ENCODE measurements at regions not wholly inside any gene's neighbourhood (a gene's known extent, or its start where the extent isn't known, plus 50 kb on each side); places are given as distances from the start of the nearest gene placed in this dataset.

- no peaks in the 10 kb centered on the region for H4K20me1 ChIP-seq (ENCODE audit: insufficient read depth, low read length)
- H3K4me1 ChIP-seq (ENCODE audit: low read length): no peaks in the 10 kb centered on the region
- no peak overlapping the region for H3K4me2 ChIP-seq (ENCODE audit: low read depth, low read length)
- no peak overlapping the region for H3K27ac ChIP-seq (ENCODE audit: low read length)
- no peak for DNase-seq
- no peaks in the 10 kb centered on the region for H3K9me2 ChIP-seq (replicated peaks; ENCODE audit: insufficient read depth, low read length)
- no peak overlapping the region for H3K4me3 ChIP-seq (ENCODE audit: low read length)
- TF ChIP-seq EZH2 (optimal IDR thresholded peaks at IDR 0.05; ENCODE audit: low read depth, low read length) (no peak), CTCF (IDR thresholded peaks at IDR 0.05; ENCODE audit: low read length) (no peak), EZH2phosphoT487 (IDR thresholded peaks at IDR 0.05; ENCODE audit: low read length) (no peak)
- no peak overlapping the region for H3K9ac ChIP-seq (ENCODE audit: low read length)
- H3K9me3 ChIP-seq (replicated peaks; ENCODE audit: insufficient read depth, low read length): no peaks in the 10 kb centered on the region
- no peaks in the 10 kb centered on the region for H3K36me3 ChIP-seq (replicated peaks; ENCODE audit: insufficient read depth, low read length)
- no peaks in the 10 kb centered on the region for H3F3A ChIP-seq (ENCODE audit: insufficient read depth, low read length)
- no peaks in the 10 kb centered on the region for H3K27me3 ChIP-seq (replicated peaks; ENCODE audit: insufficient read depth, low read length)
- no peak overlapping the region for H2AFZ ChIP-seq (ENCODE audit: low read length)
- no peaks in the 10 kb centered on the region for H3K79me2 ChIP-seq (ENCODE audit: low read length)
Measured at GRCh38 chr1:81335876-81336275, 464.9 kb upstream of the ADGRL2 start.

DNA sequence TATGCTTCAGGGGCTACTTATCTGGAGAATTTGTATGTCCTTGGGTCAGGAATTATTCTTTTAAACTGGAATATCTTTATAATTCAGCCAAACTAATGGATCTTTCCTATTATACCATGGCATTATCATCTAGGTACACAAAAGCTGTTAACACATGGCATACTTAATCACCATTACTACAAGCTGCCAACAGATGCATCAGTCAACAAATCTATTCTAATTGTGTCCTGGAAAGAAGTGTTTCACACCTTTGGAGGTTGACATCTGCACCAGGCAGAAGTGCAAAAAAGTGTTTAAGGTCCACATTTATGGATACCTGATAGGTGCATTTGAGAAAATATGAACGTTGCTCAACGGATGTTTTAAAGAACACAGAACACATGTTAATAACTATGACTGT lies 470.2 kb upstream of the ADGRL2 start:
- Histone ChIP-seq H2AFZ (ENCODE audit: low read length) (no peak overlapping the region), H3K9me3 (replicated peaks; ENCODE audit: insufficient read depth, low read length) (no peaks in the 10 kb centered on the region), H3K36me3 (replicated peaks; ENCODE audit: insufficient read depth, low read length) (no peaks in the 10 kb centered on the region), H3K27ac (ENCODE audit: low read length) (no peak overlapping the region), H3K4me3 (ENCODE audit: low read length) (no peak overlapping the region), H3K9ac (ENCODE audit: low read length) (no peak overlapping the region), H3K79me2 (ENCODE audit: low read length) (no peaks in the 10 kb centered on the region), H3F3A (ENCODE audit: insufficient read depth, low read length) (no peaks in the 10 kb centered on the region), H3K4me1 (ENCODE audit: low read length) (no peaks in the 10 kb centered on the region), H4K20me1 (ENCODE audit: insufficient read depth, low read length) (no peaks in the 10 kb centered on the region), H3K9me2 (replicated peaks; ENCODE audit: insufficient read depth, low read length) (no peaks in the 10 kb centered on the region), H3K27me3 (replicated peaks; ENCODE audit: insufficient read depth, low read length) (no peaks in the 10 kb centered on the region), H3K4me2 (ENCODE audit: low read depth, low read length) (no peak overlapping the region)
- no peak for TF ChIP-seq EZH2phosphoT487 (IDR thresholded peaks at IDR 0.05; ENCODE audit: low read length)
- no peak for TF ChIP-seq EZH2 (optimal IDR thresholded peaks at IDR 0.05; ENCODE audit: low read depth, low read length)
- no peak for TF ChIP-seq CTCF (IDR thresholded peaks at IDR 0.05; ENCODE audit: low read length)
- DNase-seq: no peak

GRCh38 chr1:81330111-81330510 lies 470.6 kb upstream of the ADGRL2 start:
- H3K4me3 ChIP-seq (ENCODE audit: low read length): no peak overlapping the region
- no peak for DNase-seq

DNA sequence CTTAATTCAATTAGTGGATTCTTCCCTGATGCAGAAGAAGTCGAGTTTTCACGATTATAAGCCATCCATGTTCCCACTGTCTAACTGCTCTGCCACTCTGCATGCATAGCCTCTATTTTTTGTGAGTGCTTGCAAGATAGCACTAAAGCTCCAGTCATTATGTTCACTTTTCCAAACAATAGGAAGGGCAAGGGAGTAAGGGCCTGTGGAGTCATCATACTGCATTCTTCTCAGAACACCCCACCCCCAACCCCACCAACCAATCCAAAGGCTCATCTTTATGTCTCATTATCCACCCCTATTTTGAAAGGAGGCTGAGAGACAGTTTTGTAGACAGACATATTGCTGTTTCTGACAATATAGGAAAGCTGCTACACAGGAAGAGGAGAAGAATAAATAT lies 471.7 kb upstream of the ADGRL2 start:
- Histone ChIP-seq H3K4me1 (ENCODE audit: low read length) (no peaks in the 10 kb centered on the region), H3K36me3 (replicated peaks; ENCODE audit: insufficient read depth, low read length) (no peaks in the 10 kb centered on the region), H3K79me2 (ENCODE audit: low read length) (no peaks in the 10 kb centered on the region), H3K9me2 (replicated peaks; ENCODE audit: insufficient read depth, low read length) (no peaks in the 10 kb centered on the region), H4K20me1 (ENCODE audit: insufficient read depth, low read length) (no peaks in the 10 kb centered on the region), H3K9me3 (replicated peaks; ENCODE audit: insufficient read depth, low read length) (no peaks in the 10 kb centered on the region), H3K27ac (ENCODE audit: low read length) (no peak overlapping the region), H2AFZ (ENCODE audit: low read length) (no peak overlapping the region), H3K4me2 (ENCODE audit: low read depth, low read length) (no peak overlapping the region), H3F3A (ENCODE audit: insufficient read depth, low read length) (no peaks in the 10 kb centered on the region), H3K27me3 (replicated peaks; ENCODE audit: insufficient read depth, low read length) (no peaks in the 10 kb centered on the region), H3K4me3 (ENCODE audit: low read length) (no peak overlapping the region), H3K9ac (ENCODE audit: low read length) (no peak overlapping the region)
- no peak for DNase-seq
- no peak for TF ChIP-seq CTCF (IDR thresholded peaks at IDR 0.05; ENCODE audit: low read length)
- TF ChIP-seq EZH2phosphoT487 (IDR thresholded peaks at IDR 0.05; ENCODE audit: low read length): no peak
- TF ChIP-seq EZH2 (optimal IDR thresholded peaks at IDR 0.05; ENCODE audit: low read depth, low read length): no peak

More at GRCh38 chr1:81330111-81330510, 470.6 kb upstream of the ADGRL2 start:
- H3K27me3 ChIP-seq (replicated peaks; ENCODE audit: insufficient read depth, low read length): no peaks in the 10 kb centered on the region
- H3F3A ChIP-seq (ENCODE audit: insufficient read depth, low read length): no peaks in the 10 kb centered on the region
- no peak overlapping the region for H3K4me2 ChIP-seq (ENCODE audit: low read depth, low read length)
- H3K36me3 ChIP-seq (replicated peaks; ENCODE audit: insufficient read depth, low read length): no peaks in the 10 kb centered on the region
- no peak overlapping the region for H2AFZ ChIP-seq (ENCODE audit: low read length)
- no peak for TF ChIP-seq EZH2phosphoT487 (IDR thresholded peaks at IDR 0.05; ENCODE audit: low read length)
- H3K9me2 ChIP-seq (replicated peaks; ENCODE audit: insufficient read depth, low read length): no peaks in the 10 kb centered on the region
- no peak overlapping the region for H3K9ac ChIP-seq (ENCODE audit: low read length)
- H3K9me3 ChIP-seq (replicated peaks; ENCODE audit: insufficient read depth, low read length): no peaks in the 10 kb centered on the region
- H4K20me1 ChIP-seq (ENCODE audit: insufficient read depth, low read length): no peaks in the 10 kb centered on the region
- H3K4me1 ChIP-seq (ENCODE audit: low read length): no peaks in the 10 kb centered on the region
- no peaks in the 10 kb centered on the region for H3K79me2 ChIP-seq (ENCODE audit: low read length)
- no peak overlapping the region for H3K27ac ChIP-seq (ENCODE audit: low read length)

All from MM.1S (cell line).